ENCODE measurements at regions not wholly inside any gene's neighbourhood (a gene's known extent, or its start where the extent isn't known, plus 50 kb on each side); places are given as distances from the start of the nearest gene placed in this dataset.

- no peaks in the 10 kb centered on the region for H3K27me3 ChIP-seq (replicated peaks)
- no peak for TF ChIP-seq CTCF (IDR thresholded peaks at IDR 0.05; ENCODE audit: low read depth, low read length, missing control alignments)
- no peak overlapping the region for H3K4me3 ChIP-seq (ENCODE audit: low read depth, low read length)
- no peak for DNase-seq
- no peak overlapping the region for H3K27ac ChIP-seq
- in situ Hi-C loops (cut with HindIII; ENCODE audit: low pct_ligation_motif_present, low sequenced_read_pairs) = no loop called here
- H3K36me3 ChIP-seq (replicated peaks) = no peaks in the 10 kb centered on the region
Measured at GRCh38 chr4:22264261-22264660, 251.6 kb downstream of the ADGRA3 start.

- H3K4me3 ChIP-seq (ENCODE audit: low read depth, low read length) = no peak overlapping the region
- TF ChIP-seq CTCF (IDR thresholded peaks at IDR 0.05; ENCODE audit: low read depth, low read length, missing control alignments) = no peak
- H3K27me3 ChIP-seq (replicated peaks) = no peaks in the 10 kb centered on the region
- H3K27ac ChIP-seq = no peak overlapping the region
- in situ Hi-C loops (cut with HindIII; ENCODE audit: low pct_ligation_motif_present, low sequenced_read_pairs) = no loop called here
- H3K36me3 ChIP-seq (replicated peaks) = no peaks in the 10 kb centered on the region
- no peak for DNase-seq
Measured at GRCh38 chr4:22253431-22253830, 262.4 kb downstream of the ADGRA3 start.

GRCh38 chr4:22246847-22247246, 269.0 kb downstream of the ADGRA3 start:
- Histone ChIP-seq H3K27me3 (replicated peaks) (no peaks in the 10 kb centered on the region), H3K36me3 (replicated peaks) (no peaks in the 10 kb centered on the region), H3K27ac (no peak overlapping the region), H3K4me3 (ENCODE audit: low read depth, low read length) (no peak overlapping the region)
- no peak for DNase-seq
- in situ Hi-C loops (cut with HindIII; ENCODE audit: low pct_ligation_motif_present, low sequenced_read_pairs) = no loop called here
- no peak for TF ChIP-seq CTCF (IDR thresholded peaks at IDR 0.05; ENCODE audit: low read depth, low read length, missing control alignments)

GRCh38 chr4:22245294-22245693, 270.6 kb downstream of the ADGRA3 start:
- no peak for DNase-seq
- no peaks in the 10 kb centered on the region for H3K36me3 ChIP-seq (replicated peaks)
- in situ Hi-C loops (cut with HindIII; ENCODE audit: low pct_ligation_motif_present, low sequenced_read_pairs) = no loop called here
- H3K27me3 ChIP-seq (replicated peaks) = no peaks in the 10 kb centered on the region
- no peak overlapping the region for H3K4me3 ChIP-seq (ENCODE audit: low read depth, low read length)
- H3K27ac ChIP-seq = no peak overlapping the region
- no peak for TF ChIP-seq CTCF (IDR thresholded peaks at IDR 0.05; ENCODE audit: low read depth, low read length, missing control alignments)

- in situ Hi-C loops (cut with HindIII; ENCODE audit: low pct_ligation_motif_present, low sequenced_read_pairs) = no loop called here
- no peak for DNase-seq
- Histone ChIP-seq H3K4me3 (ENCODE audit: low read depth, low read length) (no peak overlapping the region), H3K27me3 (replicated peaks) (no peaks in the 10 kb centered on the region), H3K27ac (no peak overlapping the region), H3K36me3 (replicated peaks) (no peaks in the 10 kb centered on the region)
- no peak for TF ChIP-seq CTCF (IDR thresholded peaks at IDR 0.05; ENCODE audit: low read depth, low read length, missing control alignments)
Measured at GRCh38 chr4:22241415-22241814, 274.5 kb downstream of the ADGRA3 start.

GRCh38 chr4:22240814-22241213, 275.1 kb downstream of the ADGRA3 start:
- DNase-seq = no peak
- TF ChIP-seq CTCF (IDR thresholded peaks at IDR 0.05; ENCODE audit: low read depth, low read length, missing control alignments) = no peak
- Histone ChIP-seq H3K27ac (no peak overlapping the region), H3K36me3 (replicated peaks) (no peaks in the 10 kb centered on the region), H3K4me3 (ENCODE audit: low read depth, low read length) (no peak overlapping the region), H3K27me3 (replicated peaks) (no peaks in the 10 kb centered on the region)
- in situ Hi-C loops (cut with HindIII; ENCODE audit: low pct_ligation_motif_present, low sequenced_read_pairs) = no loop called here

All from brain microvascular endothelial cell (primary cell).